ENCODE measurements at regions not wholly inside any gene's neighbourhood (a gene's known extent, or its start where the extent isn't known, plus 50 kb on each side); places are given as distances from the start of the nearest gene placed in this dataset.
"Not testable (repeated sequence)": the region's sequence is repeated elsewhere in the genome, so short reads cannot be mapped to it uniquely, and the experiment has no call there.

DNA sequence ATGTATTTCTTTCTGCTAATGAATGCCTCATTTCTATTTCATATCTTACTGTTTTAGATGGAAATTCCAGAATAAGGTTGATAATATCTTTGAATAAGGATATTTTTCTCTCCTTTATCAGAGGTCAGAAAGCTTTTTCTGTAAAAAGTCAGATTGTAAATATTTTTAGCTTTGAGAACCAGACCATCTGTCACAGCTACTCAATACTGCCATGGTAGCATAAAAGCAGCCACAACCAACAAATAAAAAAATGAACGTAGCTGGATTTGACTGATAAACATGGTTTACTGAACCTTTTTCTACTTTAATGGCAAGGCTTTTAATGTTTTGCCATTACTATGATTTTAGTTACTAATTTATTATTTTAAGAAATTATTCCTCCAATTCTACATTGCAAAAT, 217.4 kb upstream of the COX10 start:
- Histone ChIP-seq H3K27me3 (no peaks in the 10 kb centered on the region), H3K4me3 (no peak overlapping the region), H3K9ac (no peak overlapping the region), H3K27ac (no peak overlapping the region), H3K4me1 (no peaks in the 10 kb centered on the region), H3K4me2 (no peak overlapping the region), H3K9me3 (replicated peaks in 1 of 11) (peaks cover 6 to 25% (median 18%) of the 10 kb centered on the region in 11 experiments; a peak in 21 of 22 replicates), H4K20me1 (no peaks in the 10 kb centered on the region), H3K36me3 (peaks cover 0 to 27% (median 0%) of the 10 kb centered on the region in 11 experiments; a peak in 4 of 22 replicates)
- no peak for TF ChIP-seq Cebpa-rat (IDR thresholded peaks at IDR 0.05)

DNA sequence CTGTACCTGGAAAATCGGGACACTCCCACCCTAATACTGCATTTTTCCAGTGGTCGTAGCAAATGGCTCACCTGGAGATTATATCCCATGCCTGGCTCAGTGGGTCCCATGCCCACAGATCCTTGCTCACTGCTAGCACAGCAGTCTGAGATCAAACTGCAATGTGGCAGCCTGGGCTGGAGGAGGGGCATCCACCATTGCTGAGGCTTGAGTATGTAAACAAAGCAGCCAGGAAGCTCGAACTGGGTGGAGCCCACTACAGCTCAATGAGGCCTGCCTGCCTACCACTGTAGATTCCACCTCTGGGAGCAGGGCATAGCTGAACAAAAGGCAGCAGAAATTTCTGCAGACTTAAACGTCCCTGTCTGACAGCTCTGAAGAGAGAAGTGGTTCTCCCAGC, 213.6 kb upstream of the COX10 start:
- not testable (repeated sequence) for H3K4me2 ChIP-seq, H3K9ac ChIP-seq, H3K4me3 ChIP-seq, H4K20me1 ChIP-seq, H3K27ac ChIP-seq, H3K27me3 ChIP-seq, H3K4me1 ChIP-seq
- Histone ChIP-seq H3K36me3 (peaks cover 0 to 23% (median 0%) of the 10 kb centered on the region in 11 experiments; a peak in 4 of 22 replicates), H3K9me3 (replicated peaks in 1 of 11) (peaks cover 10 to 39% (median 27%) of the 10 kb centered on the region in 11 experiments; a peak in 20 of 22 replicates)

DNA sequence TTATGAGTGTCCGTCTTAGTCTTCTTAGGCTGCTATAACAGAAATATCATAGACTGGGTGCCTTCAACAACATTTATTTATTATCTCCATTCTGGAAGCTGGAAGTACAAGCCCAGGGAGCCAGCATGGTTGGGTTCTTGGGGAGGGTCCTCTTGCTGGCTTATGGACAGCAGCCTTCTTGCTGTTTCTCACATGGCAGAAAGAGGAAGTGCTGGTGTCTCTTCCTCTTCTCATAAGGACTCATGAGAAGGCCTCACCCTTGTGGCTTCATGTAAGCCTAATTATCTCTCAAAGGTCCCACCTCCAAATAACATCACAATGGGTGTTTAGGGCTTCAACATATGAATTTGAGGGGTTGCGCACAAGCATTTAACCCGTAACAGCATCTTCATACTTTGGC, 207.0 kb upstream of the COX10 start:
- no peak for TF ChIP-seq Cebpa-rat (IDR thresholded peaks at IDR 0.05)
- H3K4me2 ChIP-seq = peak overlapping the region in 3 of 11 experiments; percentile 9 to 53 (median 46); a peak in 4 of 22 replicates
- no peak overlapping the region for H3K4me3 ChIP-seq
- H3K4me1 ChIP-seq = peaks cover 11 to 34% (median 16%) of the 10 kb centered on the region in 10 experiments
- H3K27ac ChIP-seq = no peak overlapping the region
- H3K27me3 ChIP-seq = no peaks in the 10 kb centered on the region
- H3K36me3 ChIP-seq = peaks cover 0 to 3% (median 0%) of the 10 kb centered on the region in 11 experiments; a peak in 1 of 22 replicates
- no peaks in the 10 kb centered on the region for H4K20me1 ChIP-seq
- peaks cover 2 to 30% (median 12%) of the 10 kb centered on the region in 11 experiments for H3K9me3 ChIP-seq (replicated peaks in 1 of 11)
- no peak overlapping the region for H3K9ac ChIP-seq

DNA sequence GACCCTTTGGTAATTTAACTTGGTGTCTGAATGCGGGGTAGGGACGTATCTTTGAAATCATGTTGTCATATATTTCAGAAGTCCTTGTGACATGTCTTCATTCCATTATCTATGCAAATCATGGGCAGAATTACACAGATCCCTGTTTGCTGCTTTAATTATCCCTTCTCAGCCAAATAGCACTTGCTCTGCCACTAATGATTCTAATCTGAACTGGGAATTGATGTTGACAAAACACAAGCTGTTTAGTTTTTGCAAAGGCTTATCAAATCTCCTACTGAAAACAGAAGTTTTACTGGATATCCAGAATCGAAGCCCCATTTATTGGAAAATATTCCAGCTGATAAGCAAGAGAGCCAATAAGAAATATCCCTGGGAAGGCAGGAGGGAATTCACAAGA, 205.9 kb upstream of the COX10 start:
- Histone ChIP-seq H3K36me3 (peaks cover 0 to 14% (median 0%) of the 10 kb centered on the region in 11 experiments; a peak in 1 of 22 replicates), H3K4me3 (no peak overlapping the region), H3K9me3 (replicated peaks in 1 of 11) (peaks cover 12 to 34% (median 17%) of the 10 kb centered on the region in 11 experiments), H4K20me1 (no peaks in the 10 kb centered on the region), H3K4me1 (peaks cover 11 to 34% (median 16%) of the 10 kb centered on the region in 10 experiments), H3K9ac (no peak overlapping the region), H3K4me2 (no peak overlapping the region), H3K27me3 (no peaks in the 10 kb centered on the region), H3K27ac (no peak overlapping the region)
- no peak for TF ChIP-seq Cebpa-rat (IDR thresholded peaks at IDR 0.05)

DNA sequence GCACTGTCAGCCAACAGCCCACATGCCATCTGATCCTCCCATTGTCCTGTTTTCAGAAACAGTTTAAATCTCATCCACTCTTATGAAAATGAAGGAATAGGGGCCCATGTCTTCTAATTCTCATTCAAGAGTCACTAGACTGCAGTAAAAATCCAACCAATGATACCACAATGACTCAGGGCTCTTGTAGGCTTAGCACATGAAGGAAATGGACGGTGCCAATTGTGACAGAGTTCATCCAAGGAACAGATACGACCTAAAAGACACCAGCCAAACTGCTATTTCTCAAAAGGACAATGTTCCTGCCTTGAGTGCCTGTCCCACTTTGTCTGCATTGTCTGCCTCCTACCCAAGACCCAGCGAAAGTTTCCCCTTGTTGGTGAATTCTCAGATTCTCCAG, 204.8 kb upstream of the COX10 start:
- Histone ChIP-seq H3K4me1 (peaks cover 12 to 34% (median 16%) of the 10 kb centered on the region in 10 experiments), H3K4me3 (no peak overlapping the region), H3K27ac (peak overlapping the region in 2 of 11 experiments; percentile 16 to 32; a peak in 3 of 22 replicates), H3K9me3 (replicated peaks in 1 of 11) (peaks cover 12 to 28% (median 18%) of the 10 kb centered on the region in 11 experiments), H3K36me3 (peaks cover 0 to 14% (median 0%) of the 10 kb centered on the region in 11 experiments; a peak in 1 of 22 replicates), H3K27me3 (no peaks in the 10 kb centered on the region), H3K9ac (no peak overlapping the region), H3K4me2 (peak overlapping the region in 5 of 11 experiments; percentile 20 to 57 (median 32); a peak in 9 of 22 replicates), H4K20me1 (no peaks in the 10 kb centered on the region)
- TF ChIP-seq Cebpa-rat (IDR thresholded peaks at IDR 0.05) = no peak

DNA sequence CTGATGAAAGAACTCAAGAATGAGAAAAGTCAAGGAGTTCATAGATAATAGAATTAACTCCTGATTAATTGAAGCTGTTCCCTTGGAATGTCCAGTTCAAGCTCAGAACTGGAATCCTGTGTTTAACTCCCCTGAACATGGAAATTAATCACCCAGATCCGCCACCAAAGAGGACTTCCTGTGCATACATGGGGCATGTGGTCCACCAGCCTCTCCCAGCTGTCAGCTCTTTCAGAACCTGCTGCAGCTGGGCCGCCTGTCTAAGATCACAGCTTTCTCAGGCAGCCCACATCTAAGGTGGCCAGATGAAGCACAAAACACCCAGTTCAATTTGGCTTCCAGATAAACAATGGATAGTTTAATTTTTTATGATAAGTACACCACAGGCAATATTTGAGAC, 203.7 kb upstream of the COX10 start:
- peaks cover 12 to 25% (median 16%) of the 10 kb centered on the region in 11 experiments for H3K9me3 ChIP-seq (replicated peaks in 1 of 11)
- H3K4me2 ChIP-seq = peak overlapping the region; percentile 28 to 57 (median 43); a peak in 20 of 22 replicates
- no peak for TF ChIP-seq Cebpa-rat (IDR thresholded peaks at IDR 0.05)
- peak overlapping the region in 1 of 11 experiments; percentile 9; a peak in 1 of 22 replicates for H3K27ac ChIP-seq
- no peaks in the 10 kb centered on the region for H3K27me3 ChIP-seq
- peaks cover 0 to 14% (median 0%) of the 10 kb centered on the region in 11 experiments; a peak in 1 of 22 replicates for H3K36me3 ChIP-seq
- H4K20me1 ChIP-seq = no peaks in the 10 kb centered on the region
- no peak overlapping the region for H3K9ac ChIP-seq
- H3K4me1 ChIP-seq = peaks cover 13 to 34% (median 18%) of the 10 kb centered on the region in 10 experiments
- no peak overlapping the region for H3K4me3 ChIP-seq

DNA sequence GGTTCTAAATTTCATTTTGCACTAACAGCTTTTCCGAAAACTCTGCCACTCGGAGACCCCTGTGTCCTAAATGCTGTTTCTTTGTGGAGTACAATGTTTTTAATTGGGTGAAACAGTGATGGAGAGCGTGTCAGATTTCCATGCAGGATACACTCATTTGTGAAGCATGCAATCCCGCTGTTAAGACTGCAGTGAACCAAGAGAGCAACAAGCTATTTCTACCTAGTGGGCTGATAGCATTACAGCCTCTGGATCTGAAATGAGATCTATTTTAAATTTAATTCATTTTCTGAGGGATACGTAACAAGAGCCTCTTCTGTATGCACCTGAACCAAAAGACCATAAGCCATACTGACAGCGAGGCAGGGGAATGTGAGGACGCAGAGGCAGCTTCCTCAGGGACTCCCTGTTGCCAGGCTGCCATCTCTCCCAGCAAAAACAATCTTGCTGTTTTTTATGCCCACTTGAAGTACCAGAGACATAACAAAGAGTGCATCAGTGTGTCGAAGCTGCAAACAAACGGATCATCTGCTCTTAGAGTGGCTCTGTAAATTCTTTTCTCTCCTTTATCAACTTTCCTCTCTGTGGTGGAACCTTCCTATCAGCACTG, 199.9 kb upstream of the COX10 start:
- H3K36me3 ChIP-seq = peaks cover 0 to 36% (median 0%) of the 10 kb centered on the region in 11 experiments; a peak in 3 of 22 replicates
- no peaks in the 10 kb centered on the region for H3K27me3 ChIP-seq
- TF ChIP-seq Cebpa-rat (IDR thresholded peaks at IDR 0.05) = no peak
- H3K4me1 ChIP-seq = peaks cover 13 to 19% (median 17%) of the 10 kb centered on the region in 10 experiments
- no peaks in the 10 kb centered on the region for H4K20me1 ChIP-seq
- peaks cover 11 to 20% (median 15%) of the 10 kb centered on the region in 11 experiments for H3K9me3 ChIP-seq (replicated peaks in 1 of 11)
- H3K27ac ChIP-seq = no peak overlapping the region
- H3K4me2 ChIP-seq = 0 out of 22 replicates have a peak overlapping the region, but pooled peaks of 1 of the 11 experiments have one; percentile 10
- H3K9ac ChIP-seq = no peak overlapping the region
- no peak overlapping the region for H3K4me3 ChIP-seq

DNA sequence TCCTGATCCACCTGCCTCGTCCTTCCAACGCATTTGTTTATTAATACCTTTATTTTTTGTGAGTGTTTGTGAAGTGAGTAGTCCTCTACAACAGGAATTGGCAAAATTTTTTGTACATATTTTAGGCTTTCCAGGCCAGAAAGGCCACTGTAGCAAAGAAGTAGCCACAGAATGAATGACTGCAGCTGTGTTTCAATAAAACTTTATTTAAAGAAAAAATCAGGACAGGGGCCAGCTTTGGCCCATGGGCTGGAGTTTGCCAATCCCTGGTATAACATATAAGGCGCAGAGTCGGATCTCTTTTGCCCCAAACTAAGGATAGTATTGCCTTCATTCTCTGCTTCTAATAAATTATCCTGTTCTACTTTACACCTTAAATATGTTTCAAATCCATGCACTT, 198.0 kb upstream of the COX10 start:
- Histone ChIP-seq H3K27me3 (no peaks in the 10 kb centered on the region), H3K27ac (no peak overlapping the region), H4K20me1 (no peaks in the 10 kb centered on the region), H3K9me3 (replicated peaks in 1 of 11) (peaks cover 11 to 21% (median 15%) of the 10 kb centered on the region in 11 experiments), H3K36me3 (peaks cover 0 to 39% (median 0%) of the 10 kb centered on the region in 11 experiments; a peak in 3 of 22 replicates), H3K4me2 (no peak overlapping the region), H3K9ac (no peak overlapping the region), H3K4me1 (peaks cover 0 to 8% (median 1%) of the 10 kb centered on the region in 10 experiments; a peak in 11 of 20 replicates), H3K4me3 (no peak overlapping the region)
- no peak for TF ChIP-seq Cebpa-rat (IDR thresholded peaks at IDR 0.05)

DNA sequence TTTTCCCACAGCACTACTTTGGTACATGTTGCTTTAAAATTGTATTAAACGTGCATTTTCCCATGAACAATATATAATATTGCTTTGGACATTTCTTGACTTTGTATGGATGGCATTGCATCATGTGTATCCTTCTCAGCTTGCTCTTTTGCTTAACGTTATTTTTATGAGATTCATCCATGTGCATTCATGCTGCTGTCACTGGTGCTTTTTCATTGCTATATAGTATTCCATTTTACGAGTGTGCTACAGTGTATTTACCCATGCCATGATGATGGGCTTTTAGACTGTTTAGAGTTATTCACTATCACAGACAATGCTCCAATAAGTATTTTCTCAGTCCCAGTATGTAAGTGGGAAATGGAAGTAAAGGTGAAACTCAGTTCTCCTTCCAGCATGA, 195.2 kb upstream of the COX10 start:
- H3K4me2 ChIP-seq = no peak overlapping the region
- H3K4me3 ChIP-seq = no peak overlapping the region
- no peaks in the 10 kb centered on the region for H4K20me1 ChIP-seq
- H3K36me3 ChIP-seq = peaks cover 0 to 53% (median 0%) of the 10 kb centered on the region in 11 experiments; a peak in 5 of 22 replicates
- peaks cover 0 to 8% (median 0%) of the 10 kb centered on the region in 10 experiments; a peak in 2 of 20 replicates for H3K4me1 ChIP-seq
- no peak for TF ChIP-seq Cebpa-rat (IDR thresholded peaks at IDR 0.05)
- H3K9ac ChIP-seq = no peak overlapping the region
- H3K9me3 ChIP-seq (replicated peaks in 1 of 11) = peaks cover 0 to 8% (median 0%) of the 10 kb centered on the region in 11 experiments; a peak in 2 of 22 replicates
- no peaks in the 10 kb centered on the region for H3K27me3 ChIP-seq
- no peak overlapping the region for H3K27ac ChIP-seq
